GM08714 (cell line): ENCODE measurements at regions not wholly inside any gene's neighbourhood (a gene's known extent, or its start where the extent isn't known, plus 50 kb on each side); places are given as distances from the start of the nearest gene placed in this dataset.

Experiments used
- H3K4me3 ChIP-seq: fragments of 200-500 bp; sonication (Bioruptor generic); 2 replicates; pipeline ENCODE4 v1.5.1; 2014; ENCODE audit warnings: mild to moderate bottlenecking, low read length, inconsistent platforms
- ZNF274 ChIP-seq: IDR thresholded peaks from 2 replicates; pipeline ENCODE4 v1.6.1; 2012; ENCODE audit warnings: mild to moderate bottlenecking, low read depth, low read length

DNA sequence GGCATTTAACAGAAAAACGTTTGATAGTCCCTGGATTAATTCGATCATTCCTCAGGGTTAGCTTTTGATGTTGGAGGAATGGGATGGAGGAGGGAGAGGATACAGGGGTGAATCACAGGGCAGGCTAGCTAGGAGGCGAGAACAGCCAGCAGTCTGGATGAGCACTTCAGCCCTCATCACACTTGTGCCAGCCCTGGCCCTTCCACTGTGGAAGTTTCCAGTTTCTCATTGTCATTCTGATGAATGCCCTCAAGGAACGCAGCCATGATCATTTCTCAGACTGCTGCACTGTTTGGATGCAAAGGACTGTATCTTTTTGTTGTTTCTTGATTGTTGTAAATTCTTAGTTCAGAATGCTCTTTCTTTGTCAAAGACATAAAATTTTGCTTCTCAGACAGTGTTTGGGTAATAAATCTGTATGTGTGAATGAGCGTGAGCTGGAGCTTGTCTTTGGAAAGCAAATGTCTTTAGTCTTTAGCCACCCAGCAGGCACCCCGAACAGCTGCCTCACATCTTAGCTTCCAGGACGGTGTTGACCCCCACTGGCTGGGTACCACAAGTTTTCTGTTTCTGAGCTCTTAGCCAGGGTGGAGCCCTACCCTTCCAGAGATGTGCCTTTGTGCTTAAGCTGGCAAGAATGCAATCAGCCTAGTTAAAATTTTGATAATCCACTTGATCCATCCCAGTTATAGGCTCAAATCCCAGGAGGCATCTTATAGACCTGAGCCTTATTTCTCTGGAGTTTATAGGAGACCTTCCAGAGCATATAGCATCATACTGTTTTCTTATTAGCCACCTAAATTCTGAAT is 121.1 kb downstream of the PDCD6IP start:
- TF ChIP-seq ZNF274: no peak
- no peak overlapping the region for H3K4me3 ChIP-seq

- H3K4me3 ChIP-seq: no peak overlapping the region
- TF ChIP-seq ZNF274: no peak
Observed at GRCh38 chr3:33920511-33920910, 122.1 kb downstream of the PDCD6IP start.

GRCh38 chr3:33921608-33922007 is 123.2 kb downstream of the PDCD6IP start:
- H3K4me3 ChIP-seq: no peak overlapping the region

GRCh38 chr3:33926998-33927605 is 128.7 kb downstream of the PDCD6IP start:
- H3K4me3 ChIP-seq: no peak overlapping the region
- no peak for TF ChIP-seq ZNF274

More at GRCh38 chr3:33921608-33922007, 123.2 kb downstream of the PDCD6IP start:
- no peak for TF ChIP-seq ZNF274

DNA sequence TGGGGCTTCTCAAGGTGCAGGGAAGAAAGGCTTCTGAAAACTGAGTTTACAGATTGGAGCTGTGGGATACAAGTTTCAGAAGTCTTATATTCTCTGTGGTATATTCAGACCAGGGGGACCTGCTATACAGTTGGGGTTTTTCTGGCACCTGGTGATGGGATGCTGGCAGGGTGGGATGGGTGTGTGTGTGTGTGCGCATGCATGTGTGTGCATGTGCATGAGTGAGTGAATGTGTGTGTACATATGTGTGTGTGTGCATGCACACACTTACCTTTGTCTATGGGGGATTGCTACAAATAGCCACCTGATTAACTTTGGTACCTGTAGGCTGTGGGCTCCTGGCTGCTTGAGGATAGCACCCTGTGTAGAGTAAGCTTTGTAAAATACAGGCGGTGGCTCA is 131.4 kb downstream of the PDCD6IP start:
- no peak overlapping the region for H3K4me3 ChIP-seq
- TF ChIP-seq ZNF274: no peak

DNA sequence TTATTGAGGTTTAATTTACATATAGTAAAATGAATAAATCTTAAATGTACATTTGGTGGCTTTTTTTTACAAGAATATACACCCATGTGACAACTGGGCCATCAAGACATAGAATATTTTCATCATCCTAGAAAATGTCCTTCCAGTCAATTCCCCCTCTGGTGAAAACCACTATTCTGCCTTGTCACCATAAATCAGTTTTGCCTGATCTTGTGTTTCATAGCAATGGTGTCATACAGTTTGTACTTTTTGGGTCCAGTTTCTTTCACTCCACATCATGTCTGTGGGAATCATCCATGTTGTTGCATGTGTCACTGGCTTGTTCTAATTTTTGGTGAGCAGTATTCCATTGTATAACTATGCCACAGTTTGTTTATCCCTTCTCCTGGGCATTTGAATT is 133.1 kb downstream of the PDCD6IP start:
- no peak overlapping the region for H3K4me3 ChIP-seq
- TF ChIP-seq ZNF274: no peak

DNA sequence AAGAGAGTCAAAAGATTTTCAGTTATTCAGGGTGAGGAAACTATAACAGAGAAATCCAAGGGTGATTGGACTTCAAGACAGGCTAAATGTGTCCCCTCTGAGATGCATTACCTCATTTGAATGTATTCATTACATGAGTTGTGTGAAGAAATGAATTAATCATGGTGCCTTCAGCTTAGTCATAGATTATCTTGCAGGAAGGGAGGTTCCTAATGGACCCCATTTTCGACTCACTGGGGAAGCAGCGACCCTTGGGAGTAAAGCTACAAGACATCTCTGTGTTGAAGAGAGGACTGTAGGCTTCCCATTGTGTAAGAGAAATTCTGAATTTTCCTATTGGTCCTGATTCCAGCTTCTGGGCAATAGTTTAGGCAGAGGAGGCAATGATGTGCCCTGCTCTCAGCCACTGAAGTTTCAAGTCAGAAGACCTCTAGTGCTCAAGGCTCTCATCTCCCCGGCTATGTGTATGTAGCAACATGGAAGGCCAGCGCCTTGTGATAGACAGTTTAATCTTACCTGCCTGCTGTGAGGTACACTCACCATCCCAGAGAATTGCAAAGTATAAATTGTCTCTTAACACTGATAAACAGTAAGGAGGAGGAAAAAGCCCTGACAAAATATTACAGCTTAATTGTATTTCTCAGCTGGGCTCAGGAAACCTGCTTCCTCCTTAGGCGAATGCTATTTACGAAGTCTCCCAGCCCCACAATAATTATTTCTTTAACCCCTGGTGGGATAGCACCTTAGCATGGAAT is 133.8 kb downstream of the PDCD6IP start:
- no peak overlapping the region for H3K4me3 ChIP-seq
- TF ChIP-seq ZNF274: no peak

GRCh38 chr3:33936171-33936920 is 137.9 kb downstream of the PDCD6IP start:
- TF ChIP-seq ZNF274: no peak
- no peak overlapping the region for H3K4me3 ChIP-seq

DNA sequence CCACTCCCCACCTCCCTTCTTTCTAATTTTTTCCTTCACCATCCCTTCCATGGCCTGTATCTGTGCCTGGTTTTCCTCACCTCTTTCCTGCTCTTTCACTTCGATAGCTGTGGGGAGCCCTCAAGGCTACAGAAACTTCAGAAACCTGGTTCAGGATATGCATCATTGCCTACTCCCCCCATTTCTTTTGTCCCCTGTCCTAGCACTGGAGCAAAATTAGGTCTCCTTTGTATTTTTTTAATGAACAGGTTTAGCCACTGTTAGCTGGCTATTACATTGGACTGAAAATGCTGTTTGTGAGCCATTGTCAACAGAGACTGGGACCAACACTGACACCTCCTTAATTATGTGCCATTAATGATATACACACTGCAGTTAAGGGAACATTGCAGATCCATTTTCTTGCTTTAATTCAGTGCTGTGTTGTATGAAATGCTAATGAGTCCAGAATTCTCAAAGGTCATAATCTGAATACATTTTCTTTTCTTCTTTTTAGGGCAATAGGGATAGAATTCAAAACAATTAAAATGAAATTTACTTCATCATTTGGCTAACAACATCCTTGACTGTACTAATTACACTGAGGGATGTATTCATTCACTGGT is 138.6 kb downstream of the PDCD6IP start:
- H3K4me3 ChIP-seq: no peak overlapping the region
- no peak for TF ChIP-seq ZNF274

GRCh38 chr3:33937628-33938027 is 139.2 kb downstream of the PDCD6IP start:
- H3K4me3 ChIP-seq: no peak overlapping the region
- TF ChIP-seq ZNF274: no peak

DNA sequence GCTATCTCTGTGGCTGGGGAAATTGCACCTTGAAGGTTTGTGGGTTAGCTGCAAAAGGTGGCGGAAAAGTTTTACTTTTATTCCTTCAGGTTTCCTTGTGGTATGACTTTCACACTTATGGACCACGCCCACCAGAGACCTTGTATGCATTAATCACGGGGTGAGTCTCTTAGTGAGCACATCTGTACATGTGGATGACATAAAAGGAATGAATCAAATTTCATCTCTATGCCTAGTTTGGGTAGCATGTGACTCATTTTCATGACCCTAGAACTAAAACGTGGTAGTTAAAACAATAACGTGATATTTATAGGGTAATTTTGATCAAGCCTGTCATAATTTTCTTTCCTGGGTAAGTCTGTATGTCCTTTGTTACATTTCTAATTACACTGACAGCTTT is 141.7 kb downstream of the PDCD6IP start:
- H3K4me3 ChIP-seq: no peak overlapping the region
- TF ChIP-seq ZNF274: no peak

GRCh38 chr3:33940736-33941135 is 142.3 kb downstream of the PDCD6IP start:
- no peak for TF ChIP-seq ZNF274
- no peak overlapping the region for H3K4me3 ChIP-seq

DNA sequence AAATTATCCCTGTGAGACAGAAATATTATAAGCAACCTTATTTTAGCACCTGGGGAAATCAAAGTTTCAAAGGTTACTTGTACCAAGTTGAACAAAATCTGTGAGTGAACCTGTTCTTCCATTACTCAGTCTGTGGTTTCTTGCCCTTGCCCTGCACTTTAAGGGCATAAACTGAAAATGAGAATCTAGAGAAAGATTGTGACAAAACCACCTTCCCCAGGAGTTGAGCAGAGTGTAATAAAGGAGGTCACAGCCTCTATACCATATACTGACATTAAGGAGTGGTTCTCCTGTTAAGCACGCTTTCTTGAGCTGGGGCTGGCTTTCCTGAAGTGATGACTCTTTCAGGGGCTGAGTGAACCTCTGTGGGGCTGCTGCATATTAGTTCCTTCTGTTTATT is 143.4 kb downstream of the PDCD6IP start:
- TF ChIP-seq ZNF274: no peak
- no peak overlapping the region for H3K4me3 ChIP-seq
